ENCODE measurements at regions not wholly inside any gene's neighbourhood (a gene's known extent, or its start where the extent isn't known, plus 50 kb on each side); places are given as distances from the start of the nearest gene placed in this dataset.
"Not testable (repeated sequence)": the region's sequence is repeated elsewhere in the genome, so short reads cannot be mapped to it uniquely, and the experiment has no call there.

DNA sequence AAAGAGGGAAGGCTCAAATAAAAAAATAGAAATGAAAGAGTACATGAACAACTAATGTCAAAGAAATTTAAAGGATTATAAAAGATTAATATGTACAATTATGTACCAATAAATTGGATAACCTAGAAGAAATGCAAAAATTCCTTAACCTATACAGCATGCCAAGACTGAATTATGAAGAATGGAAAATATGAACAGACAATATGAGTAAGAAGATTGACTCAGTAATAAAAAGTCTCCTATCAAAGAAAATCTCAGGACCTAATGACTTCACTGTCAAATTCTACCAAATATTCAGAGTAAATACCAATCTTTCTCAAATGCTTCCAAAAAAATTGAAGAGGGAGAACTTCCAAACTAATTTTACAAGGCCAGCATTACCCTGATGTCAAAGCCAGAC lies 120.2 kb upstream of the SPOPL start:
- H3K27ac Mint-ChIP-seq (ENCODE audit: unreplicated experiment) = no peak overlapping the region
- no peak overlapping the region for H3K4me3 Mint-ChIP-seq (ENCODE audit: unreplicated experiment)
- no peak overlapping the region for H3K4me2 ChIP-seq (ENCODE audit: low read length)
- H3K79me2 ChIP-seq (ENCODE audit: insufficient read depth, low read length) = no peaks in the 10 kb centered on the region
- no peak for FAIRE-seq
- TF ChIP-seq, protein P1, sequence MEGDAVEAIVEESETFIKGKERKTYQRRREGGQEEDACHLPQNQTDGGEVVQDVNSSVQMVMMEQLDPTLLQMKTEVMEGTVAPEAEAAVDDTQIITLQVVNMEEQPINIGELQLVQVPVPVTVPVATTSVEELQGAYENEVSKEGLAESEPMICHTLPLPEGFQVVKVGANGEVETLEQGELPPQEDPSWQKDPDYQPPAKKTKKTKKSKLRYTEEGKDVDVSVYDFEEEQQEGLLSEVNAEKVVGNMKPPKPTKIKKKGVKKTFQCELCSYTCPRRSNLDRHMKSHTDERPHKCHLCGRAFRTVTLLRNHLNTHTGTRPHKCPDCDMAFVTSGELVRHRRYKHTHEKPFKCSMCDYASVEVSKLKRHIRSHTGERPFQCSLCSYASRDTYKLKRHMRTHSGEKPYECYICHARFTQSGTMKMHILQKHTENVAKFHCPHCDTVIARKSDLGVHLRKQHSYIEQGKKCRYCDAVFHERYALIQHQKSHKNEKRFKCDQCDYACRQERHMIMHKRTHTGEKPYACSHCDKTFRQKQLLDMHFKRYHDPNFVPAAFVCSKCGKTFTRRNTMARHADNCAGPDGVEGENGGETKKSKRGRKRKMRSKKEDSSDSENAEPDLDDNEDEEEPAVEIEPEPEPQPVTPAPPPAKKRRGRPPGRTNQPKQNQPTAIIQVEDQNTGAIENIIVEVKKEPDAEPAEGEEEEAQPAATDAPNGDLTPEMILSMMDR (IDR thresholded peaks at IDR 0.05; ENCODE audit: insufficient read depth, low read depth, low read length) = no peak
- no peak for TF ChIP-seq EZH2 (IDR thresholded peaks at IDR 0.05; ENCODE audit: insufficient read depth, low read length)
- no peaks in the 10 kb centered on the region for H3K9me3 ChIP-seq (ENCODE audit: insufficient read depth, low read depth, low read length)
- no peaks in the 10 kb centered on the region for H3K4me1 Mint-ChIP-seq (ENCODE audit: low read depth, unreplicated experiment)
- no peak overlapping the region for H3K27ac ChIP-seq (ENCODE audit: low read depth, low read length)
- no peaks in the 10 kb centered on the region for H4K20me1 ChIP-seq (ENCODE audit: insufficient read depth, low read length)
- H3K4me3 ChIP-seq (ENCODE audit: insufficient read depth, low read depth, low read length) = no peak overlapping the region
- H3K9ac ChIP-seq (ENCODE audit: low read length) = no peak overlapping the region
- H2AFZ ChIP-seq (ENCODE audit: low read depth, low read length) = no peak overlapping the region
- no peak for DNase-seq (ENCODE audit: low read depth)
- H3K36me3 Mint-ChIP-seq (ENCODE audit: low read depth, unreplicated experiment) = no peaks in the 10 kb centered on the region
- no peaks in the 10 kb centered on the region for H3K36me3 ChIP-seq (ENCODE audit: insufficient read depth, low read length)
- no peaks in the 10 kb centered on the region for H3K27me3 Mint-ChIP-seq (ENCODE audit: low read depth, unreplicated experiment)
- H3K9me3 Mint-ChIP-seq (ENCODE audit: unreplicated experiment) = peaks cover 5% of the 10 kb centered on the region
- H3K4me1 ChIP-seq (ENCODE audit: insufficient read depth, low read length) = no peaks in the 10 kb centered on the region
- H3K27me3 ChIP-seq (ENCODE audit: insufficient read depth, low read length) = no peaks in the 10 kb centered on the region

DNA sequence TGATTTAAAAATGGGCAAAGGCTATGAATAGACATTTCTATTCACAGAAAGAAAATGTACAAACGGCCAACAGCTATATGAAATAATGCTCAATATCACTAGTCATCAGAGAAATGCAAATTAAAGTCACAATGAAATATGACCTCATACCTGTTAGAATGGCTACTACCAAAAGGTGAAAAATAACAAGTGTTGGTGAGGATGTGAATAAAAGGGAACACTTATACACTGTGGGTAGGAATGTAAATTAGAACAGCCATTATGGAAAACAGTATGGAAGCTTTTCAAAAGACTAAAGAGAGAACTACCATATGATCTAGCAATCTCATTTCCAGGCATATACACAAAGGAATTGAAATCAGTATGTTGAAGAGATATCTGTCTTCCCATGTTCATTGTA lies 118.9 kb upstream of the SPOPL start:
- Histone ChIP-seq H3K4me2 (ENCODE audit: low read length) (no peak overlapping the region), H3K4me1 (ENCODE audit: insufficient read depth, low read length) (no peaks in the 10 kb centered on the region), H3K27me3 (ENCODE audit: insufficient read depth, low read length) (no peaks in the 10 kb centered on the region), H3K79me2 (ENCODE audit: insufficient read depth, low read length) (no peaks in the 10 kb centered on the region), H3K27ac (ENCODE audit: low read depth, low read length) (no peak overlapping the region), H3K9ac (ENCODE audit: low read length) (no peak overlapping the region), H3K9me3 (ENCODE audit: insufficient read depth, low read depth, low read length) (no peaks in the 10 kb centered on the region), H3K4me3 (ENCODE audit: insufficient read depth, low read depth, low read length) (no peak overlapping the region), H2AFZ (ENCODE audit: low read depth, low read length) (no peak overlapping the region), H4K20me1 (ENCODE audit: insufficient read depth, low read length) (no peaks in the 10 kb centered on the region), H3K36me3 (ENCODE audit: insufficient read depth, low read length) (no peaks in the 10 kb centered on the region)
- H3K9me3 Mint-ChIP-seq (ENCODE audit: unreplicated experiment) = peaks cover 5% of the 10 kb centered on the region
- FAIRE-seq = peak; percentile 5
- H3K4me1 Mint-ChIP-seq (ENCODE audit: low read depth, unreplicated experiment) = no peaks in the 10 kb centered on the region
- H3K4me3 Mint-ChIP-seq (ENCODE audit: unreplicated experiment) = no peak overlapping the region
- TF ChIP-seq, protein P1 (IDR thresholded peaks at IDR 0.05; ENCODE audit: insufficient read depth, low read depth, low read length) = no peak
- TF ChIP-seq EZH2 (IDR thresholded peaks at IDR 0.05; ENCODE audit: insufficient read depth, low read length) = no peak
- H3K27ac Mint-ChIP-seq (ENCODE audit: unreplicated experiment) = no peak overlapping the region
- DNase-seq (ENCODE audit: low read depth) = no peak
- no peaks in the 10 kb centered on the region for H3K36me3 Mint-ChIP-seq (ENCODE audit: low read depth, unreplicated experiment)
- H3K27me3 Mint-ChIP-seq (ENCODE audit: low read depth, unreplicated experiment) = no peaks in the 10 kb centered on the region

DNA sequence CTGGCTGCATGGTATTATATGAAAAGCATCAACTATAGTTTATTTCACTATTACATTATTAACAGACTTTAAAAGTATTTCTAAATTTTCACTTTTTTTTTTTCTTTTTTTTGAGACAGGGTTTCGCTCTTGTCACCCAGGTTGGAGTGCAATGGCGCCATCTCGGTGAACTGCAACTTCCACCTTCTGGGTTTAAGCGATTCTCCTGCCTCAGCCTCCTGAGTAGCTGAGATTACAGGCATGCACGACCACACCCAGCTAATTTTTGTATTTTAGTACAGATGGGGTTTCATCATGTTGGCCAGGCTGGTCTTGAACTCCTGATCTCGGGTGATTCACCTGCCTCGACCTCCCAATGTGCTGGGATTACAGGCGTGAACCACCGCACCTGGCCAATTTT lies 115.4 kb upstream of the SPOPL start:
- H3K9ac ChIP-seq (ENCODE audit: low read length); H3K27me3 Mint-ChIP-seq (ENCODE audit: low read depth, unreplicated experiment); H3K4me1 Mint-ChIP-seq (ENCODE audit: low read depth, unreplicated experiment); H3K27ac Mint-ChIP-seq (ENCODE audit: unreplicated experiment); H3K36me3 Mint-ChIP-seq (ENCODE audit: low read depth, unreplicated experiment); H3K4me3 ChIP-seq (ENCODE audit: insufficient read depth, low read depth, low read length); H4K20me1 ChIP-seq (ENCODE audit: insufficient read depth, low read length); H3K79me2 ChIP-seq (ENCODE audit: insufficient read depth, low read length); DNase-seq (ENCODE audit: low read depth); FAIRE-seq; H3K36me3 ChIP-seq (ENCODE audit: insufficient read depth, low read length); H3K4me3 Mint-ChIP-seq (ENCODE audit: unreplicated experiment); H3K9me3 ChIP-seq (ENCODE audit: insufficient read depth, low read depth, low read length); H2AFZ ChIP-seq (ENCODE audit: low read depth, low read length); H3K27ac ChIP-seq (ENCODE audit: low read depth, low read length); H3K9me3 Mint-ChIP-seq (ENCODE audit: unreplicated experiment); H3K4me1 ChIP-seq (ENCODE audit: insufficient read depth, low read length); H3K4me2 ChIP-seq (ENCODE audit: low read length); H3K27me3 ChIP-seq (ENCODE audit: insufficient read depth, low read length): not testable (repeated sequence)
